T47D (cell line): ENCODE measurements at regions not wholly inside any gene's neighbourhood (a gene's known extent, or its start where the extent isn't known, plus 50 kb on each side); places are given as distances from the start of the nearest gene placed in this dataset.

Experiments
- DNase-seq, 2 experiments: peaks; one replicate each; pipeline versions ENCODE4 v3.0.0 to v3.0.0-alpha.2; 2011 to 2012; ENCODE audit warnings: low read depth in 1 of 2, low spot score in 1 of 2
- JUND ChIP-seq: IDR thresholded peaks from 2 replicates; pipeline ENCODE4 v1.6.1; 2012; ENCODE audit warnings: low read depth
- in situ Hi-C: cut with HindIII; loops from 2 replicates; pipeline ENCODE4 v1.10.0; 2016; ENCODE audit warnings: low sequenced_read_pairs, low pct_unique_long_range_greater_than_20kb

- DNase-seq: no peak
- no peak for TF ChIP-seq JUND
- in situ Hi-C loops: no loop called here
These were observed 58.7 kb upstream of the FSHB start for GRCh38 chr11:30172158-30172557.

GRCh38 chr11:30172883-30173311 is 57.9 kb upstream of the FSHB start:
- DNase-seq: peak in 1 of 2 experiments; percentile 10
- TF ChIP-seq JUND: no peak
- in situ Hi-C loops: no loop called here

DNA sequence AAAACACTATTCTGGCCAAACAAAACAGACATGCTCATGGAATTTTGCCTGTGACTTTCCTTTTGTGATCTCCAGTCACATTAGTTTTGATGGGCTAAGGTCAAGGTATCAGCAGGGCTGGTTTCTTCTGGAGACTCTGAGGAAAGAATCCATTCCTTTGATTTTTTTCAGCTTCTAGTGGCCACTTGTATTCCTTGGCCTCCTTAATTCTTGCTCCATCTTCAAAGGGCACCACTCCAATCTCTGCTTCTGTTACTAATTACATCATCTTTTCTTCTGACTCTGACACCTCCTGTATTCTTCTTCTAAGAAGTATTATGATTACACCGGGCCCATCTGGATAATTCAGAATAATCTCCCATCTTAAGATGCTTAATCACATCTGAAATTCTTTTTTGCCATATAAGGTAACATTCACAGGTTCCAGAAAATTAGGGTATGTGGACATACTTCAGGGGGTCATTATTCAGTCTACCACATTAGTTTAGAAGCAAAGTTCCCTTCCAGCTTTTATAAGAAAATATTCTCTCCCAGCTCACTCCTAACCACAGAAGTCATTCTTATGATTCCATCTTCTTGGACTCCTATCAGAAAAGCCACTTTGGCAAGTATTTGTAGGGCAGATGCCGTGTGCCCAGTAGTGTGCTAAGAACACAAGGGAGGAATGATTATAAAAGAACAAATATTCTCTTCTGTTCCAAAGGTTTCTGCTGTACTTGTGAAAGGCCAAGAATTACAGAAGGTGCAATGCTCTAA is 56.4 kb upstream of the FSHB start:
- in situ Hi-C loops: no loop called here
- TF ChIP-seq JUND: no peak
- no peak for DNase-seq
